ENCODE measurements at regions not wholly inside any gene's neighbourhood (a gene's known extent, or its start where the extent isn't known, plus 50 kb on each side); places are given as distances from the start of the nearest gene placed in this dataset.

- DNase-seq (ENCODE audit: low read depth, low spot score) = no peak
- TF ChIP-seq CTCF (IDR thresholded peaks at IDR 0.05; ENCODE audit: low read depth, low read length) = no peak
- H3K4me3 ChIP-seq (ENCODE audit: low read depth, low read length) = no peak overlapping the region
- in situ Hi-C loops (cut with HindIII; ENCODE audit: low sequenced_read_pairs) = no loop called here
These were observed 677.8 kb downstream of the USP25 start for GRCh38 chr21:16407403-16408240.

GRCh38 chr21:16408280-16408679 lies 678.5 kb downstream of the USP25 start:
- in situ Hi-C loops (cut with HindIII; ENCODE audit: low sequenced_read_pairs) = no loop called here
- H3K4me3 ChIP-seq (ENCODE audit: low read depth, low read length) = no peak overlapping the region
- peak; percentile 16 for DNase-seq (ENCODE audit: low read depth, low spot score)
- TF ChIP-seq CTCF (IDR thresholded peaks at IDR 0.05; ENCODE audit: low read depth, low read length) = no peak

GRCh38 chr21:16409352-16409751 lies 679.6 kb downstream of the USP25 start:
- no peak for DNase-seq (ENCODE audit: low read depth, low spot score)
- H3K4me3 ChIP-seq (ENCODE audit: low read depth, low read length) = no peak overlapping the region
- no peak for TF ChIP-seq CTCF (IDR thresholded peaks at IDR 0.05; ENCODE audit: low read depth, low read length)
- in situ Hi-C loops (cut with HindIII; ENCODE audit: low sequenced_read_pairs) = no loop called here

- TF ChIP-seq CTCF (IDR thresholded peaks at IDR 0.05; ENCODE audit: low read depth, low read length) = no peak
- DNase-seq (ENCODE audit: low read depth, low spot score) = peak; percentile 48
These were observed 688.4 kb downstream of the USP25 start for GRCh38 chr21:16418226-16418625.

GRCh38 chr21:16418642-16419041 lies 688.9 kb downstream of the USP25 start:
- in situ Hi-C loops (cut with HindIII; ENCODE audit: low sequenced_read_pairs) = no loop called here
- no peak for TF ChIP-seq CTCF (IDR thresholded peaks at IDR 0.05; ENCODE audit: low read depth, low read length)
- no peak overlapping the region for H3K4me3 ChIP-seq (ENCODE audit: low read depth, low read length)
- no peak for DNase-seq (ENCODE audit: low read depth, low spot score)

More at GRCh38 chr21:16418226-16418625, 688.4 kb downstream of the USP25 start:
- no peak overlapping the region for H3K4me3 ChIP-seq (ENCODE audit: low read depth, low read length)
- in situ Hi-C loops (cut with HindIII; ENCODE audit: low sequenced_read_pairs) = no loop called here

GRCh38 chr21:16419188-16419921 lies 689.6 kb downstream of the USP25 start:
- in situ Hi-C loops (cut with HindIII; ENCODE audit: low sequenced_read_pairs) = no loop called here
- no peak for TF ChIP-seq CTCF (IDR thresholded peaks at IDR 0.05; ENCODE audit: low read depth, low read length)
- H3K4me3 ChIP-seq (ENCODE audit: low read depth, low read length) = peak overlapping the region; percentile 62
- DNase-seq (ENCODE audit: low read depth, low spot score) = peak; percentile 92

All from astrocyte of the spinal cord (primary cell).